Muscle of leg (tissue), 3 donors: ENCODE measurements at regions not wholly inside any gene's neighbourhood (a gene's known extent, or its start where the extent isn't known, plus 50 kb on each side); places are given as distances from the start of the nearest gene placed in this dataset.

Source experiments
- DNase-seq: peaks from one replicate; pipeline ENCODE4 v3.0.0; 2013
- H3K27ac ChIP-seq: one replicate; pipeline ENCODE4 v1.5.1; 2013; ENCODE audit warnings: mild to moderate bottlenecking, low read length, control low read depth
- H3K27me3 ChIP-seq: one replicate; pipeline ENCODE4 v1.6.1; 2013; ENCODE audit warnings: low read length; ENCODE audit not compliant: control insufficient read depth, insufficient read depth
- H3K36me3 ChIP-seq: one replicate; pipeline ENCODE4 v1.6.1; 2013; ENCODE audit warnings: low read length; ENCODE audit not compliant: control insufficient read depth, insufficient read depth
- H3K4me1 ChIP-seq: one replicate; pipeline ENCODE4 v1.6.1; 2013; ENCODE audit warnings: low read length; ENCODE audit not compliant: control insufficient read depth, insufficient read depth
- H3K4me3 ChIP-seq: one replicate; pipeline ENCODE4 v1.5.1; 2013; ENCODE audit warnings: low read length, control low read depth
- H3K9me3 ChIP-seq: replicated peaks from 2 replicates; pipeline ENCODE4 v1.6.1; 2013; ENCODE audit warnings: low read depth, low read length; ENCODE audit not compliant: control insufficient read depth
- WGBS: methylation state at CpG from one replicate; pipeline ENCODE4 v1.1.5; 2013; ENCODE audit warnings: missing lambda C conversion rate; ENCODE audit not compliant: insufficient coverage; 5-methylcytosine and 5-hydroxymethylcytosine counted together

DNA sequence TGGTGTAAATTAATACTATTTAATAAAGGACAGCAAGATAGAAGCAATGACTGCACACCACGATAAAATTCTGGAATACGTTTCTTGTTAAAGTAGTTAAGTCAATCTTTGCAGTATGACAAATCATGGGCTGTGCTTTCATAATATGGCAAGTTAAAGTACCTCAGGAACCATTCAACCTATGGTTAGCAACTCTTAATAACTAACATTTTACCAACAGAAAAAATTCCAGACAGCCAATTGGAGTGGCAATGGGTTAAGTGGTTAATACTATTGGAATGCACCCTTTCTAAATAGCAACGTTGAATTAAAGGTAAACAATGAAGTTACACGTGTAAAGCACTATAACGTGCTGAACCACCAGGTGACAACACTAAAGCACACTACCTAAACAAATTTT, 72.4 kb upstream of the ZCCHC13 start:
- Histone ChIP-seq H3K9me3 (no peaks in the 10 kb centered on the region), H3K27me3 (peaks cover 2% of the 10 kb centered on the region), H3K4me1 (no peaks in the 10 kb centered on the region), H3K27ac (no peak overlapping the region), H3K4me3 (no peak overlapping the region), H3K36me3 (no peaks in the 10 kb centered on the region)
- DNase-seq, result no peak
- WGBS, result no CpG with 5 or more reads among the region's 5 CpGs

DNA sequence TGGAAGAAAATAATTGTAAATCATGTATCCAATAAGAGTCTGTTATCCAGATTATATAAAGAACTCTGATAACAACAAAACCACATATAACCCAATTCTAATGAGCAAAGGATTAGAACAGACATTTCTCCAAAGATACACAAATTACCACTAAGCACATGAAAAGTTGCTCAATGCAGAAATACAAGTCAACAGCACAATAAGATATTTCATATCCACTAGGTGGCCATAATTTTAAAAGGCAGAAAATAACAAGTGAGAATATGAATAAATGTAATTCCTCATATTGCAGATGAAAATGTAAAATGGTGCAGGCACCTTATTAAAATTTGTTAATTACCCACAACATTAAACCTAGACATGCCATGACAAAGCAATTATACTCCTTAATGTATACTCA, 73.9 kb upstream of the ZCCHC13 start:
- peaks cover 2% of the 10 kb centered on the region for H3K27me3 ChIP-seq
- no peak overlapping the region for H3K4me3 ChIP-seq
- no peak for DNase-seq
- peaks cover 5% of the 10 kb centered on the region for H3K9me3 ChIP-seq
- no peak overlapping the region for H3K27ac ChIP-seq
- no peaks in the 10 kb centered on the region for H3K36me3 ChIP-seq
- H3K4me1 ChIP-seq, result no peaks in the 10 kb centered on the region

DNA sequence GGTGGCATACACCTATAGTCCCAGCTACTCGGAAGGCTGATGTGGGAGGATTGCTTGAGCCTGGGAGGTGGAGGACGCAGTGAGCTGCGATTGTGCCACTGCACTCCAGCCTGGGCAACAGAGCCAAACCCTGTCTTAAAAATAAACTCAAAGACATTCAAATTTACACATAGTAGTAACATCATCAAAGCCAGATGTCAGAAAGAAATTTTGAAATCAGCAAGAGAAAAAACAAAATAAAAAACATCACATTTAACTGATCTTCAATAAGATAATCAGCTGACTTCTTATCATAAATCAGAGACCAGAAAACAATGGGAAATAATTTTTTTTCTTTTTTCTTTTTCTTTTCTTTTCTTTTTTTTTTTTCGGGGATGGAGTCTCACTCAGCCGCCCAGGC, 78.9 kb upstream of the ZCCHC13 start:
- Histone ChIP-seq H3K27me3 (peaks cover 8% of the 10 kb centered on the region), H3K27ac (no peak overlapping the region), H3K4me3 (no peak overlapping the region), H3K9me3 (peaks cover 7% of the 10 kb centered on the region), H3K36me3 (no peaks in the 10 kb centered on the region), H3K4me1 (no peaks in the 10 kb centered on the region)
- WGBS, result no CpG with 5 or more reads among the region's 5 CpGs
- no peak for DNase-seq

DNA sequence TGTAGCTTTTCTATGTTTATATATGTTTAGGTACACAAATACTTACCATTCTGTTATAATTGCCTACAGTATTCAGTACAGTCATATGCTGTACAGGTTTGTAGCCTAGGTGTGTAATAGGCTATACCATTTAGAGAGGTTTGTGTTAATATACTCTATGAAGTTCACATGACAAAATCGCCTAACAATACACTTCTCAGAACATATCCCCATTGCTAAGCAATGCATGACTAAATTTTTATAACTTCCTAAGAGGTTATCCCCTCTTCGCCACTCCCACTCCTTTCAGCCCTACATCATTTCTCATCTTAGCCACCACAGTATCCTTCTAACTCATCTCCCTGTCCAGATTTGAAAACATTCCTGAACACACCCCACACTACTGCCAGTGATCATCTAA, 83.7 kb upstream of the ZCCHC13 start:
- 77% methylated on average over 2 of the region's 2 CpGs for WGBS
- H3K36me3 ChIP-seq, result peaks cover 23% of the 10 kb centered on the region

DNA sequence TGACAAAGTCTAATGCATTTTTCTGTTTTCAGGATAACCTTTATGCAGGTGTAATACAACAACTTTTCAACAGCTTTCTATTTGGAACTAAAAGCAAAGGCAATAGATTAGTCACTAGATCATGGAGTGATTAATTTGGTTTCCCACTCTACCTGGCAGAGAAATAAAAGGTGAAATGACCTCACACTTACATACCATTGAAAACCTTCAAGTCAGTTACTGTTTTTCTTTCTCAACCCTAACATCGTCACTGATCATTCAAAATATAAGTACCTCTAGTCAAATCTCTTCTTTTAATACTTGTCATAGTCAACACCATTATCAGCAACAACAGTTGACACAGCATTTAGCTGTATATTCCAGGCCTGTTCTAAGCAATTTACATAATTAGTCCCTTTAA, 85.1 kb upstream of the ZCCHC13 start:
- no peaks in the 10 kb centered on the region for H3K9me3 ChIP-seq

More for the DNA sequence above, 83.7 kb upstream of the ZCCHC13 start:
- no peaks in the 10 kb centered on the region for H3K4me1 ChIP-seq
- no peak overlapping the region for H3K4me3 ChIP-seq
- DNase-seq, result no peak
- H3K27me3 ChIP-seq, result peaks cover 13% of the 10 kb centered on the region
- no peak overlapping the region for H3K27ac ChIP-seq
- H3K9me3 ChIP-seq, result peaks cover 2% of the 10 kb centered on the region

DNA sequence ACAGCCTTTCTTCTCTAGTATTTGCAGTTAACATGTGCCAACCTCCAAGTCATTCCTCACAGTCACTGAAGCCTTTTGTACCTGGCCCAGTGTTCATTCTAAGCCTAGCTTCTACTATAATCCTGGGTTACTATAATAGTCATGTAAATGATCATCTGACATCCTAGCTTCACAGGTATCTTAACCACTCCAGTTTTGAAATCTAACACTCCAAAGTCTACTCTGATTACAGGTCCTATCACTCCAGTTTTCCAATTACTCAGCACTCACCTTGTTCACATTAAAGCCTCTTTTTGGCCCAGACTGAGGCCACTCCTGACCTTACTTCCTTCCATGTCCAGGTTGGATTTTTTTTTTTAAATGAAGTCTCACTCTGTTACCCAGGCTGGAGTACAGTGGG, 87.6 kb upstream of the ZCCHC13 start:
- Histone ChIP-seq H3K4me1 (no peaks in the 10 kb centered on the region), H3K4me3 (no peak overlapping the region), H3K36me3 (peaks cover 36% of the 10 kb centered on the region), H3K27ac (no peak overlapping the region), H3K9me3 (no peaks in the 10 kb centered on the region), H3K27me3 (peaks cover 11% of the 10 kb centered on the region)
- no peak for DNase-seq

More for the DNA sequence above, 85.1 kb upstream of the ZCCHC13 start:
- 78% methylated on average over 1 of the region's 1 CpG for WGBS
- H3K4me1 ChIP-seq, result no peaks in the 10 kb centered on the region
- H3K27ac ChIP-seq, result no peak overlapping the region
- no peak overlapping the region for H3K4me3 ChIP-seq
- peaks cover 14% of the 10 kb centered on the region for H3K27me3 ChIP-seq
- peaks cover 34% of the 10 kb centered on the region for H3K36me3 ChIP-seq
- no peak for DNase-seq

DNA sequence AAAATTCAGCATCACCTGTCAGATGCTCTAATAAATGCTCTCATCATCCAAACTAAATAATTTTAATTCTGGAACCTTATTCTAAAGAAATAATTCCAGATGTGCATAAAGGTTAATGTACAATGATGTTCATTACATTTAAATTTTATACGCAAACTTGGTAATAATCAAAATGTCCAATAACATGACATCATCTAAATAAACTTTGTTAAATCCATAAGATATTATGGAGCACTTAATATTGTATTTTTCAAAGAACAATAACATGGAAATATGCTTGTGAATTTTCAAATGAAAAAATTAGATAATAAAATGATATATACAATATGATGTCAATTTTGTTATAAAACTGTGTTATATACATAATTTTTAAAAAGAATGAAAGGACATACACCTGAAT, 92.1 kb upstream of the ZCCHC13 start:
- Histone ChIP-seq H3K36me3 (peaks cover 23% of the 10 kb centered on the region), H3K9me3 (no peaks in the 10 kb centered on the region), H3K27ac (no peak overlapping the region), H3K4me1 (no peaks in the 10 kb centered on the region), H3K4me3 (no peak overlapping the region), H3K27me3 (peaks cover 17% of the 10 kb centered on the region)
- DNase-seq, result no peak
- WGBS, result no CpG with 5 or more reads among the region's 1 CpG

DNA sequence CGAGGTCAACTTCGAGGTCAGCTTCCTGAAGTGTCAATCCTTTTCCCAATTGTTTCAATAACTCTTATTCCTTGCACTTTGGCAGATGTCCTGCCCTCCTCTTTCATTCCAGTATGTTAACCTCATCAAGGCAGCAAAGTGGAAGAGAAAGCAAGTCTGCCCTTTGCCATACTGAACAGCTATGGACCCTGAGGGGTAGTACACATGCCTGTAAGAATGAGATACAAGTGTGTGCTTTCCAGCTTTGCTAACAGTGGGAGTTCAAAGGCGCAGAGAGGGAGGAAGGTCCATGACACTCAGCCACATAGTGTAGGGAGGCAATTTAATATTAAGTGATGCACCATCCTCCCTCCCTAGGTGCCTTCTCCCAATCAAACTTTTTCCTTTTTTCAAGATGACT, 96.4 kb upstream of the ZCCHC13 start:
- Histone ChIP-seq H3K36me3 (peaks cover 3% of the 10 kb centered on the region), H3K9me3 (no peaks in the 10 kb centered on the region), H3K27ac (no peak overlapping the region), H3K4me1 (no peaks in the 10 kb centered on the region), H3K4me3 (no peak overlapping the region), H3K27me3 (peaks cover 21% of the 10 kb centered on the region)
- WGBS, result 55% methylated on average over 2 of the region's 3 CpGs
- no peak for DNase-seq

DNA sequence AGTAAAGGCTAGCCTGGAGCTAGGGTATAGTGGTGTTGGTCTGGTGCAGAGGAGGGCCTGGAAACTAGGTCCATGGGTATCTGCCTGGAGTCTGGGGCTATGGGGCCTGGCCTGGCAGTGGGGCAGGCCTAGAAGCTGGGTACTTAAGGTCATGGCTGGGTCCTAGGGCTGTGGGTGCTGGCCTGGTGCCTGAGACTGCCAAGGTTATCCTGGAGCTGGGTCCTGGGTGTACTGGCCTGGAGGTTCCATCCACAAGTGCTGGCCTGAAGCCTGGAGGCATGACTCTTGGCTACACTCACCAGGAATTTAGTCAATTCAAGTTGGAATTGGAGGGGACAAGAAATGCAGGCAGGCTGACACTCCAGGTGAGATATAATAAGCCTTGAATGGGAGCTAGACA, 108.4 kb upstream of the ZCCHC13 start:
- no peaks in the 10 kb centered on the region for H3K9me3 ChIP-seq
- H3K4me3 ChIP-seq, result no peak overlapping the region
- no peak for DNase-seq
- no peaks in the 10 kb centered on the region for H3K36me3 ChIP-seq
- no peak overlapping the region for H3K27ac ChIP-seq
- peaks cover 5% of the 10 kb centered on the region for H3K27me3 ChIP-seq
- H3K4me1 ChIP-seq, result no peaks in the 10 kb centered on the region

DNA sequence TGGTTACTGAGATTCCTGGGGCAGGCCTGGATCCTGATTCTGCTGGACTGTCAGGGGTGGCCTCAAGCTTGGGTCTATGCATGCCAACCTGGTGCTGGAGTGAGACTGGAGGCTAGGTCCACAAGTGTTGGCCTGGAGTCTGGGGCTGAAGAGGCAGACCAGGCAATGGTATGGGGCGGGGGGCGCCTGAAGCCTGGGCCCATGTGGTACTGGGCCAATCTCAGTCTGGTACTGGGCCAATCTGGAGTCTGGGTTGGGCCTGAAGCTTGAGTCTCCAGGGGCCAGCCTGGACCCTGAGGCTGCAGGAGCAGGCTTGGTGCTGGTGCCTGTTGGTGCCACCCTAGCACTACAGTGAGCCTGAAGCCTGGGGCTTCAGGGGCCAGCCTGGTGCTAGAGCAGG, 108.9 kb upstream of the ZCCHC13 start:
- Histone ChIP-seq H3K27me3 (peaks cover 5% of the 10 kb centered on the region), H3K9me3 (no peaks in the 10 kb centered on the region), H3K4me3 (no peak overlapping the region), H3K36me3 (no peaks in the 10 kb centered on the region), H3K4me1 (no peaks in the 10 kb centered on the region), H3K27ac (no peak overlapping the region)
- no peak for DNase-seq
- WGBS, result 63% methylated on average over 2 of the region's 2 CpGs

DNA sequence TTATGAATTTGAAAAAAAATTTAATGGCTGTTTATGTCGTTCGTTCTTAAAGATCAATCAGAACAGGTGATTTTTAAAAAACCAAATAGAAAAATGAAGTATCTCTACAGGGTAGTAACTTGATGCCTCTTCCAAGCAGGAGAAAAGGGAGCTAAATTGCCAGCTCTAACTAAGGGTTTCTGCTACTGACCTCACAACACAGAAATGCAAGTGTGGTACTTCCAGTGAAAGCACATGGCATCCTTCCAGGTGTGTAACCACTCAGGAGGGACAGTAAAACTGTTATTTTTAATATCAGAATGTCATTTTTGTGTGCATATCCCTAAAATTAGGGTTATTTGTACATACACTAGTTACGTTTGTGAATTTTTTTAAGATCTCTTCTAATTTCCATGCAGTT, 116.8 kb upstream of the ZCCHC13 start:
- Histone ChIP-seq H3K9me3 (no peaks in the 10 kb centered on the region), H3K27ac (no peak overlapping the region)
- no CpG with 5 or more reads among the region's 3 CpGs for WGBS

More for the DNA sequence above, 116.8 kb upstream of the ZCCHC13 start:
- Histone ChIP-seq H3K36me3 (no peaks in the 10 kb centered on the region), H3K4me1 (no peaks in the 10 kb centered on the region), H3K27me3 (peaks cover 7% of the 10 kb centered on the region), H3K4me3 (no peak overlapping the region)
- no peak for DNase-seq
